T-helper 2 cell treated with Interferon-gamma antibody and Interleukin-4, amounts not matched to agents 5 μg/mL and 100 μg/mL, for 36 hours (primary cell): ENCODE measurements at regions not wholly inside any gene's neighbourhood (a gene's known extent, or its start where the extent isn't known, plus 50 kb on each side); places are given as distances from the start of the nearest gene placed in this dataset.
"Not testable (repeated sequence)": the region's sequence is repeated elsewhere in the genome, so short reads cannot be mapped to it uniquely, and the experiment has no call there.

ENCODE experiments used
- DNase-seq: peaks from one replicate; pipeline ENCODE4 v3.0.0; 2021; ENCODE audit warnings: low spot score
- H3K27ac Mint-ChIP-seq: one replicate; pipeline ENCODE4 v1.8.0; 2021; ENCODE audit warnings: mild to moderate bottlenecking, mixed read lengths
- H3K27me3 Mint-ChIP-seq: one replicate; pipeline ENCODE4 v1.8.0; 2021; ENCODE audit warnings: low read depth, mixed read lengths
- H3K36me3 Mint-ChIP-seq: one replicate; pipeline ENCODE4 v1.8.0; 2021; ENCODE audit warnings: low read depth, mixed read lengths
- H3K4me1 Mint-ChIP-seq: one replicate; pipeline ENCODE4 v1.8.0; 2021; ENCODE audit warnings: low read depth, mixed read lengths
- H3K4me3 Mint-ChIP-seq: one replicate; pipeline ENCODE4 v1.8.0; 2022; ENCODE audit warnings: mild to moderate bottlenecking, moderate library complexity, mixed read lengths
- H3K9me3 Mint-ChIP-seq: one replicate; pipeline ENCODE4 v1.8.0; 2021; ENCODE audit warnings: mixed read lengths

DNA sequence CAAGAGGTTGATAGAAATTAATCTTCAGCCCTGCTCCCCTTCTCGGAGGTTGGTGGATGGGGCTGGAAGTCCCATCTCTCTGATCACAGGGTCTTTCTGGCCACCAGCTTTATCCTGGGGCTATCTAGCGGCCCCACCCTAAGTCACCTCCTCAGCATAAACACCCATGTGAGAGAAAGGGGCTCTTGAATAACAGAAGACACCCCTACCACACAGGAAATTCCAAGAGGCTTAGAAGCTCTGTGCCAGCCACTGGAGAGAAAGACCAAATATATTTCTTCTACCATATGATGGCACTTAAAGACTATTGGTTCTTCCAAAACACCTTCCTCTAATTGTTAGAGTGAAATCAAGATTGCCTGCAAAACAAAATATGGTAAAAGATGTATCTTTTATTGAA, 219.7 kb downstream of the VAPA start:
- no peak overlapping the region for H3K27ac Mint-ChIP-seq
- DNase-seq: no peak
- H3K27me3 Mint-ChIP-seq: peaks cover 31% of the 10 kb centered on the region
- H3K4me3 Mint-ChIP-seq: no peak overlapping the region
- H3K9me3 Mint-ChIP-seq: no peaks in the 10 kb centered on the region
- no peaks in the 10 kb centered on the region for H3K36me3 Mint-ChIP-seq
- H3K4me1 Mint-ChIP-seq: no peaks in the 10 kb centered on the region

DNA sequence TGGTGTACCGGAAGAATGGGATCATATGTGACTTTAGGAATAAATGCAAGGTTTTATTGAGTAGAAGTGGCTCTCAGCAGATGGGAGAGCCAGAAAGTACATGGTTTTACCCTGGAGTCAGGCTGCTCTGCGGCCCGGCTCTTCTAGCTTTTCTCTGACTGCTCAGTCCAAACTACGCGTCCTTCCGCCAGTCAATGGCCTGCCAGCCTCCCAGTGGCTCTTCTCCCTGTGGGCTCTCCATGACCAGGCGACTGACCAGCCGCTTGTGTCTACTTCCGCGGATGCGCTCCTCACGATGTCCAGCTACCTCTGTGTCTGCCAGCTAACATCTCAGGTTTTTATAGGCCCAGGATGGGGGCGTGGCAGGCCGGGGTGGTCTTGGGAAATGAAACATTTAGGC, 220.4 kb downstream of the VAPA start:
- no peaks in the 10 kb centered on the region for H3K4me1 Mint-ChIP-seq

DNA sequence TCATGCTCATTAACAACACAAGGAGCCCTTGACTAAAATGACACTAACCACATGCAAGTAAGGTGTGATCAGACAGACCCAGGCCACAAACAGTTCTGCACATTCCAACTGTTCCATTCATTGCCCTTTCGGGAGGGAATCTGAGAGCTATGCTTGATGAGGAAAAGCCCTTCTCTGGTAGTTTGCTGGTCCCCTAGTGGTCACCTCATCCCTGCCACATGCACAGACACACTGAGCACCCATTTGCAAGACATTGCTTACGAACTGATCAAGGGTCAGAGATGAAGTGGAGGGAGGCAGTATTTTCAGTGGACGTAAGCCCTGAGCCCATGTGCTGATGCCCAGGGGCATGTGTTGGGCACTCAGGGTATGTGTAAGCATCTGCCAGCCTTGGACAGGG, 220.9 kb downstream of the VAPA start:
- not testable (repeated sequence) for H3K9me3 Mint-ChIP-seq

More for the DNA sequence above, 220.4 kb downstream of the VAPA start:
- Mint-ChIP-seq H3K9me3 (no peaks in the 10 kb centered on the region), H3K27ac (no peak overlapping the region), H3K36me3 (no peaks in the 10 kb centered on the region), H3K27me3 (peaks cover 29% of the 10 kb centered on the region), H3K4me3 (no peak overlapping the region)
- no peak for DNase-seq

DNA sequence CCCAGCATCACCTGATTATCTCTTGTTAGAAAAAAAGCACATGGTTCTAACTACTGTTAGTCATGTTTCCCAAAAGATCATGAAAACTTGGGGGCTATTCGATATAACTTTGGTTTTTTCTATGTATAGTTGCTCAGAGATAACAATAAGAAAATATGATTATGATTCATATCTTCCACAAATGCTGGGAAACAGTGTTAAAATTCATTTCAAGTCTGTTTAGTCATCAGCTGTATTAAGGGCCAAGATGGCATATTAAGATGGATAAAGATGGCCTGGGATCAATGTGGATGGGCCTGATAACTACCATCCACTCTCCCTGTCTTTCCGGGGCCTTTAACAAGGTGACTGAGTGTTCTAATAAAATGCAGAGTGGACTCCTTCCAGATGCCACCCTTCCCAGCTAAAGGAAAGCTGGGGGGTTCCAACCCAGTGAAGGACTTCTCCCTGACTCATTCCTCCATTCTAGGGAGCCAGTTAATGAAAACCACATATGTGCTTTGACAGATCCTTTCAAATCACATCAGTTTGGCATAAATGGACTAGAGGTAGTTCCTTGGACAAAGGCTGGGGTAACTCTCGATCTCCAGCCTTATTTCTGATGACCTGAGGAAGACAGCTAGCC, 221.6 kb downstream of the VAPA start:
- peaks cover 27% of the 10 kb centered on the region for H3K27me3 Mint-ChIP-seq
- H3K9me3 Mint-ChIP-seq: no peaks in the 10 kb centered on the region
- H3K4me3 Mint-ChIP-seq: no peak overlapping the region
- no peaks in the 10 kb centered on the region for H3K4me1 Mint-ChIP-seq
- H3K36me3 Mint-ChIP-seq: no peaks in the 10 kb centered on the region
- DNase-seq: no peak
- H3K27ac Mint-ChIP-seq: no peak overlapping the region

More for the DNA sequence above, 220.9 kb downstream of the VAPA start:
- H3K4me3 Mint-ChIP-seq, H3K36me3 Mint-ChIP-seq, H3K4me1 Mint-ChIP-seq, DNase-seq, H3K27ac Mint-ChIP-seq: not testable (repeated sequence)
- H3K27me3 Mint-ChIP-seq: peaks cover 30% of the 10 kb centered on the region

DNA sequence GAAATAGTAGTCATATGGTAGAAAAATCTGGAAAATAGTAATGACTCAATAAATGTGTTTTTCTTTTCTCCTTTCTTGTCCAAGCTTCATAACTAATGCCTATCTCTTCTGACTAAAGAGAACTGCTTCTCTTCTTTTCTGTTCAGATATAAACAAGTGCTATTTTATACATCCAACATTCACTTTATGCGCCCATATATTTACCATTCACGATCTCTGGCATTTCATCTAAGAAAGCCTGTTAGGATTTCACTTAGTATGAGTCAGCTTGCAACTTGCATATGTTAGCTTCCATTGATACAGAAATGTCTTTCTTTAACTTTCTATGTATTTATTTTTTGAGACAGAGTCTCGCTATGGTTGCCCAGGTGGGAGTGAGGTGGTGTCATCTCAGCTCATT, 224.9 kb downstream of the VAPA start:
- DNase-seq: no peak
- Mint-ChIP-seq H3K36me3 (no peaks in the 10 kb centered on the region), H3K4me3 (no peak overlapping the region), H3K9me3 (no peaks in the 10 kb centered on the region), H3K4me1 (no peaks in the 10 kb centered on the region), H3K27me3 (peaks cover 4% of the 10 kb centered on the region), H3K27ac (no peak overlapping the region)

DNA sequence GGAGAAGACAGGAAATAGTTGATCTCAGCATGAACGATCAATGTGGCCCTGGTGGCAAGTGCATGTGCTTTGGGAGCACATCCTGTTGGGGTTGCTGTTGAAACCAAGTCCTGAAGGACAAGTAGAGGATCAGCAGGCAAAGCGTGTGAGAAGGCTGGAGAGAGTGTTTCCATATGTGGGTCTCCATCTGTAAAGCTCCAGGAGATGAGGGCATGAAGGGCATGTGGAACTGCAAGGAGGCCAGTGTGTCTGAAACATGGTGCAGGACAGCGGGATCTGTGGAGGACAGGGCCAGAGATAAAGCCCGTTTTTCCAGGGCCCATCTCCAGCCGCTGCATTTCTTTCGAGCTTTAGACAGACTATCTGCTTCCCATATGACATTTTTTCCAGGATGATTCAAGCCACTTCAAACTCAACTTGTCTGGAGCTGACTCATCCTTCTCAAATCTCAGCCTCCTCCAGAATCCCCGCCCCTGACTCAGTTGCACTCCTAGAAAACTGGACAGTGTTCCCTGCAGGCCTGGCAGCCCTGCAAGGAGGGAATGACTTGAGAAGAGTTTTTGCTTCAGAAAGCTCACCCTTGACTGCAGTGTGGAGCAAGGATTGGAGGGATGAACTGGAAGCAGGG, 226.1 kb downstream of the VAPA start:
- Mint-ChIP-seq H3K27ac (no peak overlapping the region), H3K36me3 (no peaks in the 10 kb centered on the region), H3K9me3 (no peaks in the 10 kb centered on the region), H3K4me1 (no peaks in the 10 kb centered on the region), H3K4me3 (no peak overlapping the region), H3K27me3 (peaks cover 2% of the 10 kb centered on the region)
- DNase-seq: no peak

DNA sequence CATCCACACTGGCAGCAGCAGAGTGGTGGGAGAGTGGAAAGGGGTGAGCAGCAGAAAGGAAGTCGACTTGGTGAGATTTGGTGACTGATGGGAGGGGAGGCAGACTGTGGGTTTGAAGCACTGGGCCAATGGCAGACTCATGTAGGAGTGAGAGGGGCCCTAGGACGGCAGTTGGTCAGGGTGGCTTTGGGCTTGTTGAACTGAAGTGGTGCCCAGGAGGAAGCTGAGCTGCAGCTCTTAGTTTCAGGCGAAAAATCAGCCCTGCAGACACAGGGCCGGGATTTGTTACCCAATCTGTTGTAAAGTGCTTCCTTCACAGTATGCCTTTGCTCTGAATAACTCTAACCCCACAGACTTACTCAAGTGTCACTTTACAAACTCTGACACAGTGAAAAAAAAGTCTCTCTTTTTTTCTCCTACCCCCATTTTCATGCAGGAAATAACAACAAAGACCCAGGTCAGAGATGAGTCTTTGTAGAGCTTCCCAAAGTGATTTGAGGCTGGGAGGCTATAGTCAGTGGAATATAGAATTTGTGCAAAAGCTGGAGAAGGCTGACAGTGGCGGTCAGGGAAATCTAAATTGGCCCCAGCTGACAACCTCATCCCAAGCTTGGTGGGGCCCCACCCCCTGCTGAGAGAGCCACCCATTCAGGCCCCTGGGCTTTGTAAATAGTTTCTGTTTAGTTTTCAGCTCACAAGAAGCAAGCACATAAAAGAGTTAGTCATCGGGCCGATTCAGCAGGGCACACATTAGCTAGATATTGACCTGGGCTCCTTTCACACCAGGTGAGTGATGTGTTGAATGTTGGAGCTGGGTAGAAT, 226.9 kb downstream of the VAPA start:
- H3K27ac Mint-ChIP-seq: no peak overlapping the region
- DNase-seq: no peak
- H3K4me3 Mint-ChIP-seq: no peak overlapping the region
- H3K36me3 Mint-ChIP-seq: no peaks in the 10 kb centered on the region
- H3K27me3 Mint-ChIP-seq: peaks cover 2% of the 10 kb centered on the region
- H3K9me3 Mint-ChIP-seq: no peaks in the 10 kb centered on the region
- H3K4me1 Mint-ChIP-seq: no peaks in the 10 kb centered on the region

DNA sequence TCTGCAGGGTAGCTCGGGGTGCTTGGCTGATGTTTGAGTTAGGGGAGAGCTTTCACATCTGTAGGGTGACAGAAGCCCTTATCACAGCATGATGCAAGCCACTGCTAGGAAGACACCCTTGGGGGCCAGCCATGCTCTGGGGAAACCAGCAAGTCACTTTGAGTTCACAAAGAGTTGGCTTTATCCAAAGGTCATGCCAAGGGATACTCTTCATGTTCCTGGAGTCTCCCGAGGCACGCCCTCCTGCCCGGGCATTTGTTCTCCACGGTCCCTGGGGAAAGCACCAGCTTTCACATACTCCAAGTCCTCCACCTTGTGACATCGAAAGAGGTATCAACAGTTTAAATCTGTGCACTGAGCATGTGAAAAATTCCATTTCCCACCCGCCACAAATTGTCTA, 227.7 kb downstream of the VAPA start:
- peaks cover 2% of the 10 kb centered on the region for H3K27me3 Mint-ChIP-seq
- DNase-seq: no peak

DNA sequence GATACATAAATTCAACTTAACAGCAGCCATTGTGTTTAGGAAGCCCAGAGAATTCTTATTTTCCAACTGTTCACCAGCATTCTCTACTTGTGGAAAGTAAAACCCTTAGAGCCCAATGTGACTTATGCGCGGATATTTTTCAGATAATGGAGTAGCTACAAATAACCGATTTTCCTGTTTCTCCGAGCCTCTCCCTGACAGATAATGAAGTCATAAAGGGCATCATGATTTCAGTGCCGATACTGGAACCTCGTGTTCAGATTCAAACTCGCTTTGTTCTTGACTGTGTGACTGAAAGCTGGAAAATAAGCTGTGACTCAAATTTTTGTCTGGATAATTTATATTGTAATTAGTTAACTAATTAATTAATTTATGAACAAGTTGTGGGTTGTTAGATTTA, 228.2 kb downstream of the VAPA start:
- Mint-ChIP-seq H3K4me3 (no peak overlapping the region), H3K27ac (no peak overlapping the region), H3K9me3 (no peaks in the 10 kb centered on the region), H3K27me3 (peaks cover 2% of the 10 kb centered on the region), H3K36me3 (no peaks in the 10 kb centered on the region), H3K4me1 (no peaks in the 10 kb centered on the region)
- DNase-seq: no peak

More for the DNA sequence above, 227.7 kb downstream of the VAPA start:
- H3K4me1 Mint-ChIP-seq: no peaks in the 10 kb centered on the region
- no peaks in the 10 kb centered on the region for H3K36me3 Mint-ChIP-seq
- no peaks in the 10 kb centered on the region for H3K9me3 Mint-ChIP-seq
- no peak overlapping the region for H3K4me3 Mint-ChIP-seq
- no peak overlapping the region for H3K27ac Mint-ChIP-seq

DNA sequence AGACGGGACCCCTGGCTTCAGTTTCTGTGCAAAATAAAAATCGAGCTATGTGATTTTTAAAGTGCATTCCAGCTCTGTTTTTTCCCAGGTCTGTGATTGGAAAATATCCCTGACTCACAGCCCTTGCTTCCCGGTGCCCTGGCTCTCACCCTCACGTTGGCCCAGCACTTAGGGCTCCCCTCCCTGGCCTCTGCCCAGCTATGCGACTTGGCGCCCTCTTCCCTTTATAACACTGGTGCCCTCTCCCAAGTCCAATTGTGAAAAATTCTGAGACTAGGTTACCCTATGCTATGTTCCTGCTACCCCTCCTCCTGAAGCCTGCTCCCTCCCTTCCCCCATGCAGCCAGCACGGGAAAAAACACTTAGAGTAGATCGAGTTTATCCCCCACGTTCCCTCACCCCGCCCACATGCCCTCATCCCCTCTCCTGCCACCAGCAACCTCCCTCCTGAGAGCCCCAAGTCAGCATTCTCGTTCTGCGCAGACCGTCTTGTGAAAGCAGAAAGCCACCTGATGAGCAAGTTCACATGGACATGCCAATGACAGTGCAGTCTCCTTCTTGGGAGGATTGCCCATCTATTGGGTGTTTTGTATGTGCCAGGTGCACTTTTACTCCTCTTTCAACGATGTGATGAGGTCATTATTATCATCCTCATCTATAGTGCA, 228.8 kb downstream of the VAPA start:
- Mint-ChIP-seq H3K9me3 (no peaks in the 10 kb centered on the region), H3K27me3 (peaks cover 2% of the 10 kb centered on the region)
- no peak for DNase-seq

DNA sequence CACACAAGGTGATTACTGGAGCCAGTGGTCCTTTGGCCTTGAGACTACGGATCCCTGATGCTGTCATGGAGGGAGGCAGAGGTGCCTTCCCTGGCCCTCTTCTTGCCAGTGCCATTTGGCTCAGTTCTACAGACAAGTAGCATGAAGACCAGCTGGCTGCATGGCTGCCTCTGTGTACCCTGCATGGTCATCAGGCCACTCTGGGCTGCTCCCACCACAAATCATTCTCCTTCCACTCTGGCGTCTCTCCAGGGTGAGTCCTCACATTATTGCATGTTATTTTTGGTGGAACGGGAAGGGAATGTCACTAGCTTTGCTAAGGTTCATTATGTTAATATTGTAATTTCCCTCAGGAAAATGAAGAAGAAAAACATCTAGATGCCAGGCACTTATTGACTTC, 229.8 kb downstream of the VAPA start:
- Mint-ChIP-seq H3K4me1 (no peaks in the 10 kb centered on the region), H3K27me3 (peaks cover 2% of the 10 kb centered on the region), H3K36me3 (no peaks in the 10 kb centered on the region), H3K4me3 (no peak overlapping the region), H3K9me3 (no peaks in the 10 kb centered on the region), H3K27ac (no peak overlapping the region)
- DNase-seq: no peak

More for the DNA sequence above, 228.8 kb downstream of the VAPA start:
- no peaks in the 10 kb centered on the region for H3K36me3 Mint-ChIP-seq
- H3K4me3 Mint-ChIP-seq: no peak overlapping the region
- no peak overlapping the region for H3K27ac Mint-ChIP-seq
- no peaks in the 10 kb centered on the region for H3K4me1 Mint-ChIP-seq

DNA sequence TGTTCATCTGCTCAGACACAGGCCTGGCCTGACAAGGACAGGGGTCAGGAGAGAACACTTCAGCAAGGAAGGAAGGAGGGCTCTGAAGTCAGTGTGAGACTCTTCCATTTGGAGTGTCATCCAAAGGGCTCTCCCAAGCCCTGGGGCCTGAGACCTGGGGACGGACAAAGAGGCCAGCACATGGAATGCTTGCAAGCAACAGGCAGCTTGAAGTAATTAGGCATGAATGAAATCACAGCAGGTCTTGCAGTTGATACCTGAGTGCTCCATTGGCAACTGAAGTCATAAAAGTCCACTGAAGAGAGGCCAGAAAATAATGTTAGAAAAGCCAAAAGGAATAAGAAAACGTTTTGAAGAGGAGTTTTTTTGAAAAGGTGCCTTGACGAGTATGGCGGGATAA, 231.7 kb downstream of the VAPA start:
- no peaks in the 10 kb centered on the region for H3K36me3 Mint-ChIP-seq
- no peak for DNase-seq
- no peaks in the 10 kb centered on the region for H3K27me3 Mint-ChIP-seq
- H3K9me3 Mint-ChIP-seq: peaks cover 4% of the 10 kb centered on the region
- H3K27ac Mint-ChIP-seq: no peak overlapping the region
- H3K4me1 Mint-ChIP-seq: no peaks in the 10 kb centered on the region
- no peak overlapping the region for H3K4me3 Mint-ChIP-seq

DNA sequence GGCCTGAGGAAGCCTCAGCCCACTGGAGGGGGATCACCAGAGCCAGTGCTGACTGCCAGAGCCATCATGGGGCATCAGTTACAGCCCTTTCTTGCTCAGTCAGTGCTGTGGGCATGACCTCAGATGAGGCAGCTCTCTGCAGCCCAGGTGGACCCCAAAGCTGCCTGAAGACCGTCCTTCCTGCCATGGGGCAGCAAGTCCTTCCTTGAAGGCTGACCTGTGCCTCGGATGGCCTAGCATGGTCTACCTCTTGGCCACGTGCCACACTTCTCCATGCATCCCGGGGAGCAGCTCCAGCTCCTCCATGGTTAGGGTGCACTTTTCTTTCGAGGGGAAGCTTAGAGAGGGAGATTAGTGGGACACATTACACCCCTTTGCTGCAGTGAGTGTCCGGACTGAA, 233.4 kb downstream of the VAPA start:
- Mint-ChIP-seq H3K4me1 (no peaks in the 10 kb centered on the region), H3K36me3 (no peaks in the 10 kb centered on the region), H3K4me3 (no peak overlapping the region), H3K27ac (no peak overlapping the region), H3K9me3 (peaks cover 9% of the 10 kb centered on the region), H3K27me3 (no peaks in the 10 kb centered on the region)
- DNase-seq: no peak

DNA sequence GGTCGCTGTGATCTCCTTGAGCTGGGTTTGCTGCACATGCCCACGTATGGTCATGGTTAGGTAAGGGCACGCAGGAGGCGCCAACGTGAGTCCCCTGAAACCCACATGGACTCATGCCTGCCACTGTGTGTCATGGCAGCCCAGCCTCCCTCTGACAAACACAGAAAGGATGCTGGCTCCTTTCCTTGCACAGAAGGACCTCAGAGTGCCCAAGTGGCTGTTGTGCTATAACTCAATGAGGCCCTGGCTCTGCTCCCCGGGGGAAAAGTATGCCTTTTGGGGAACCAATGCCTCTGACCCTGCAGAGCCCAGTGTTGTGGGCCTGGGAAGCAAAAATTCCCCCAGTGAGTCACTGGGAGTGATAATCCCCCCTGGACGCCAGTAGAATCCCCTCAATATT, 233.9 kb downstream of the VAPA start:
- Mint-ChIP-seq H3K4me3 (no peak overlapping the region), H3K4me1 (no peaks in the 10 kb centered on the region), H3K27me3 (no peaks in the 10 kb centered on the region), H3K9me3 (peaks cover 9% of the 10 kb centered on the region), H3K27ac (no peak overlapping the region), H3K36me3 (no peaks in the 10 kb centered on the region)
- DNase-seq: no peak
